GM19238 (cell line): ENCODE measurements at regions not wholly inside any gene's neighbourhood (a gene's known extent, or its start where the extent isn't known, plus 50 kb on each side); places are given as distances from the start of the nearest gene placed in this dataset.

Source experiments
- DNase-seq: peaks from one replicate; pipeline ENCODE4 v3.0.0; 2011; ENCODE audit warnings: low spot score; ENCODE audit not compliant: insufficient read length

- no peak for DNase-seq
These were observed 86.3 kb upstream of the PRR5 start for GRCh38 chr22:44615602-44616180.

DNA sequence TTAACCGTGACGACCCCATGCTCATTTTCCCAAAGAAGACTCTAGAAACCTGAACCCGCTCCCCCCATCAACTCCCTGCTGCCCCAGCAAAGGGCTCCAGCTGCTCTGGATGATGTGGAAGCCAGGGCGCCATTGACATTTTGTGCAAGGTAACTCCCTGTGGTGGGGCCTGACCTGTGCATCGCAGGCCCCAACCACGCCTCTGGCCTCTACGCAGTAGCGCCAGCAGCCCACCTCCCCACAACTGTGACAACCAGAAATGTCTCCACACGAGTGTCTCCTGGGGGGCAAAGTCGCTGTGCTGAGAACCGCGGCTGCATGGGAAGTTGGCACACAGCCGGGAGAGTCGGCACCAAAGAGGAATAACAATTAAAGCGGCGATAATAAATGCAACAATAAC lies 86.9 kb upstream of the PRR5 start:
- DNase-seq, result no peak

DNA sequence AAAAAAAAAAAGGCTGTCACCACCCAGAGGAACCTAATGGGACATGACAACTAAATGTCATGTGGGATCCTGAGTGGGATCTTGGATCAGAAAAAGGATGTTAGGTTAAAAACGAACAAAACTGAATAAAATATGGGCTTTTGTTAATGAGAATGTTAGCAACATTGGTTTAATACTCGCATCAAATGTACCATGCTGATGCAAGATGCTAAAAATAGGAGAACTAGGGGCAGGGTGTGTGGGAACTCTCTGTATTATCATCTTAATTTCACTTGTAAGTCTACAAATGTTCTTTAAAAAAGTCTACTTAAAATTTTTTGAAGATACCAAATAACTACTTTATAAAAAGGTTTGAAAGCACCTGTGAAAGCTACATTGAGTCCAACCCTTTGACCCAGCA lies 88.8 kb upstream of the PRR5 start:
- no peak for DNase-seq

GRCh38 chr22:44611880-44612496 lies 90.0 kb upstream of the PRR5 start:
- no peak for DNase-seq

DNA sequence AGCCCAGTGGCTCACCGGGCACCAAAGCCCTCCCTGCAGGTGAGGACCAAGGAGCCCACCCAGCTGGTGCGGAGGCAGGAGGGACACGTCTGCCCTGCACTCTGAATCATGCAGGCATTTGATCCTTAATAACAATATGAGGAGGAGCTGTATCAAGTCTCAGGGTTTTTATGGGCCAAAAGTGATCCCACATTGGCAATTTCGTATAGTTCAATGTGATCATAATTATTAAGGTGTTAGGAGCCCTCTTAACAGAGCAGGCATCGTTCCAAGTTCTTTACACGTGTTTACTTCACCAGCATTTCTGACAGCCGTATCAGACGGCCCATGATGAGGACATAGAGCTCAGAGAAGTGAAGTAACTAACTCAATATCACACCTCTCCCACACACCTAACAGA lies 91.9 kb upstream of the PRR5 start:
- DNase-seq, result no peak

DNA sequence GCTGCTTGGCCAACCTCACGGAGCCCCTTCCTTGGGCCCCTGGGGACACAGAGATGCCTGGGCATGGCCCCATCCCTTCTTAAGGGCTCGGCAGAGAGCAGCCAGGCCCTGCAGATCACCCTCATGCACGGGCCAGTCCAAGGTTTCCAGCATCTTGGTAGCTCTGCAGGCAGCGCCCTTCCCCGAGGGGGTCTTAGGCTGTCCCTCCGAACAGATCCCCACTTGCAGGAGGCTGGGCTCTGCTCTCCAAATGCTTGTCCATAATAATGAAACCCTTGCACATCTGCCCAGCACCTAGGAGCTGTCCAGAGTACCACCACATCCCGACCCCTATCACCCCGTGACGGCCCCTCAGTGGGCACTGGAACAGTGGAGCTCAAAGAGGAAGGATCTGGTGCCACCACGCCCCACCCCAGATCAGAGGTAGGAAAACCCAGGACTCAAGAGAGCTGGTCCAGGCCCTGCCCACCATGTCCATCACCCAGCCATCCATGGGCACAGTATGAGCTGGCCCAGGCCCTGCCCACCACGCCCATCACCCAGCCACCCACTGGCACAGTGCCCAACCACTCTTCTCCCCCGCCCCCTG lies 92.5 kb upstream of the PRR5 start:
- DNase-seq, result no peak

- DNase-seq, result no peak
These were observed 93.2 kb upstream of the PRR5 start for GRCh38 chr22:44608597-44609399.

DNA sequence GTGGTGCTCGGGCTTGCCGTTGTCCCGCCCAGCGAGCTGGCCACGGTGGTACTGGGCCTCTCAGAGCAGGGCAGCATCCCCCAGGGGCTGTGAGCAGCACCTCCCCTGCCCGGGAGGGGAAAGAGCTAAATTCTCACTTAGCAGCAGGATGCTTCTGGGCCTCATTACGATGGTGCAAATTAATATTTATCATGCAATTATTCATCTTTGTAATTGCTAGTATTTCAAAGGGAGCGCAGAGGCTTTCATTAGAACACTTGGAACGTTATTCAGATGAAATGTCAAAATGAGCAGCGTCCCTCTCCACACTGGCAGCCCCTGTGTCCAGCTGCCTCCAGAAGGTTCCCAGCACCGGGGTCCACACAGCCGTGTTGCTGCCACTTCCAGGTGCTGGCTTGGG lies 95.9 kb upstream of the PRR5 start:
- DNase-seq, result no peak

DNA sequence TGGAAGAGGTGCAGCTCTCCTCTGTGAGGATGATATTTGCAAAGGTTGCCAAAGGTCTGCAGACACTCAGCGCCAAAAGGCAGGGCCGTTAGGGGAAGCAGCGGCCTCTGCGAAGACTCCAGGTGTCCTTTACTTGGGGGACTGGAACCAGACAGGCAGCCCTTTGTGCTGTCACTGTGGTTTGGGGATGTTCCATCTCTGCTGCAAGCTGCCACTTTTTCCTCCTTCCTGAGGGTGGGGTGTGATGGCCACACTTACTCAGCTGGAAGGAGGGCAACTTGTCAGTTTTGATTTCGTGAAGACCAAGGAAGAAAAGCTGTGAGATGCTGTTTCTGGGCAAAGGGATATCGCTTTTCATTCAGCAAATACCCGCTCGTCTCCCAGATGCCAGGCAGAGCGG lies 96.5 kb upstream of the PRR5 start:
- DNase-seq, result no peak

DNA sequence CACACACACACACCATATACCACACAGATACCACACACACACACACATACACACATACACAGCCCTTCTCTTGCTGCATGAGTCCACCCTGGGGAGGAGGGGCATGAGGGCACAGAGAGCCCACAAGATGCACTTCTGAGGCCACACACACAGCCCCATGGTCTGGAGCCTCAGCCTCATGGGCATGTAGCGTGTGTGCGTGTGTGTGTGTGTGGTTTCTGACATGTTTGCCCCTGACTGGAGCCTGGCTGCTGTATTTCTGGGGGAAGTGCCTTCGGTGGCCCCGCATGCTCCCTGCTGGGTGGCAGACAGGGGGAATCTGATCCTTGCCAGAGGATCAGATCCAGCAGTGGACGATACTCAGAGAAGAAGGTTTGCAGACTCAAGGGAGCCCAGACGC lies 97.0 kb upstream of the PRR5 start:
- DNase-seq, result no peak

DNA sequence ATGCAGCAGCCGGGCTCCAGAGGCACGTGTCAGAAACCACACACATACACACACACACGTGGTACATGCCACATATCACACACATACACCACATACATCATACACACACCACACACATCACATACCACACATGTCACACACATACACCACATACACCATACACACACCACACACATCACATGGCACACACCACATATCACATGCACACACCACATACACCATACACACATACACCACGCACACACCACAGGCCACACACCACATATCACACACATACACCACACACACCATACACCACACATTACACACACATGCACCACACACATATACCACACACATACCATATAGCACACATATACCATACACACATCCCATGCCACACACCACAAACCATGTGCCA lies 97.5 kb upstream of the PRR5 start:
- no peak for DNase-seq

DNA sequence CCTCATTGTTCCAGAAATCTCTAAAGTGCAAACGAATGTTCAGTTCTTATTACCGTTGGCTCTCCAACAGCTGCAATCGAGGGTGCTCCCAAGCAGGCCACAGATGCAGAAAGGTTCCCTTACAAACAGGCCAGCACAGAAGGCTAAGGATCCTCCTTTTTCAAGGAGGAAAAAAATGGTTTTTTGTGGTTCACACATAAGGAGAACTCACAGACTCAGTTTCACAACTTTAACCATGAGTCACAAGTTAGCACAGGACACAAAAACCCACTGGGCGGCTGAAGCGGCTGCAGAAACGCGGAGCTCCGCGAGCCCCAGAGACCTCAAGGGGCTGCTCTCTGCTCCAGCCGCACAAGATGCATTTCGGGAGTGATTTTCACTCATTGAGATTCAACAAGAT lies 98.2 kb upstream of the PRR5 start:
- no peak for DNase-seq

DNA sequence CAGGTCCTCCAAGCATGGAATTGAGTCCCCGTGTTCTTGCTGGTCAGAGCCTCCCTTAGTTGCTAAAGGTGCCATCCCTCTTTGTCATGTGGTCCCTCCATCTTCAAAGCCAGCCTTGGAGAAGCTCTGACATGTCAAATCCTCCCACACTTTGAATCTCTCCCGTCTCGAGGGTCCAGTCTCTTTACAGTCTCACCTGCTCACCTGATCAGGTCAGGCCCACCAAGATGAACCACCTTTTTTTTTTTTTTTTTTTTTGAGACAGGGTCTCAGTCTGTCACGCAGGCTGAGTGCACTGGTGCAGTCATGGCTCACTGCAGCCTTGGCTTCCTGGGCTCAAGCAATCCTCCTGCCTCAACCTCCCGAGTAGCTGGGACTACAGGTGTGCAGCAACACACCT lies 100.3 kb upstream of the PRR5 start:
- no peak for DNase-seq

DNA sequence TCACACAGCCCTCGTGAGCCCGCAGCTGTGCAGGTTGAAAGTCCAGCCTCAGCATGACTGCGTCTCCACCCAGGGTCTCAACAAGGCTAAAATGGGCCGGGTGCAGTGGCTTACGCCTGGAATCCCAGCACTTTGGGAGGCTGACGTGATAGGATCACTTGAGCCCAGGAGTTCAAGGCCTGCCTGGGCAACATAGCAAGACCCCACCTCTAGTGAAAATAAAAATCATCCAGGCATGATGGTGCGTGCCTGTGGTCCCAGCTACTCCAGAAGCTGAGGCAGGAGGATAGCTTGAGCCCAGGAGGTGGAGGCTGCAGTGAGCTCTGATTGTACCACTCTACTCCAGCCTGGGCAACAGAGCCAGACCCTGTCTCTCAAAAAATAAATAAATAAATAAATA lies 100.8 kb upstream of the PRR5 start:
- no peak for DNase-seq

DNA sequence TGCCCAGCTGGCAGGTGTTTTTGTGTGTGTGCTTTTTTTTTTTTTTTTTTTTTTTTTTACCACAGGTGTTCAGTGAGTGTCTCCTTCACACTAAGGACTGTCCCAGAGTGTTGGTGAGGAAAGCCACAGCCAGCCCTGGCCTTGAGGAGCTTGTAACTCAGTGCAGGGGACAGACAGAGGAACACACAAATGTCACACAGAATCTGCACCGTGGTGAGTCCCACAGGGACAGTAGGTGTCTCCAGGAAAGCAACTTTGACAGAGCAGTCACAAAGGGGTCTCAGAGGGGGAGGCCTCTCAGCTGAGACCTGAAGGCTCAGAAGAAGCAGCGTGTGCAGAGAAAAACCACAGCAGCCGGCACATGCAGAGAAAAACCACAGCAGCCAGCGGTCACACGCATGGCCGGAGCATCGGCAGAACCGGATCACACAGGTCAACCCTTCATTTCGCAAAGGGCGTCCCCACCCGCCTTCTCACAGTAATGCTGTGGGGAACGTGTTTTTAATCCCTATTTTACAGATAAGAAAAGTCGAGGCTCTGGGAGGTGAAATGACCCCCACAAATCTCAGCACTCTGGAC lies 101.7 kb upstream of the PRR5 start:
- DNase-seq, result no peak

GRCh38 chr22:44599500-44600140 lies 101.6 kb upstream of the RTL6 start:
- no peak for DNase-seq

DNA sequence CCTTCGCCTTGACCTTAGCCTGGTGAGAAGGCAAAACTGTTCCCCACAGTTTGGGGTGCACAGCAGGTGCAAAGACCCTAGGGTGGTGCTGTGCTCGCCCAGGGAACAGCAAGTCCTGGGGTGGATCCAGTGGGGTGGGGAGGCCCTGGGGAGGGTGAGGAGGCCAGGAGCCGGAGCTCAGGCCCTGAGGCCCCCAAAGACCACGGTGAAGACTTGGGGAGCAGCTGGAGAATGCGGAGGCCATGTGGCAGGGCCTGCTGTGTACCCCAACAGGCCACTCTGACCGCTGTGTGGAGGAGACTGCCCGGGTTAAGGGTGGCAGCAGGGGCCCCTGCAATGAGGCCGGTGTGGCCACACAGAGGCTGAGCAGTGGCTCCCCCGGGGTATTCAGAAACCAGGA lies 101.1 kb upstream of the RTL6 start:
- DNase-seq, result no peak

DNA sequence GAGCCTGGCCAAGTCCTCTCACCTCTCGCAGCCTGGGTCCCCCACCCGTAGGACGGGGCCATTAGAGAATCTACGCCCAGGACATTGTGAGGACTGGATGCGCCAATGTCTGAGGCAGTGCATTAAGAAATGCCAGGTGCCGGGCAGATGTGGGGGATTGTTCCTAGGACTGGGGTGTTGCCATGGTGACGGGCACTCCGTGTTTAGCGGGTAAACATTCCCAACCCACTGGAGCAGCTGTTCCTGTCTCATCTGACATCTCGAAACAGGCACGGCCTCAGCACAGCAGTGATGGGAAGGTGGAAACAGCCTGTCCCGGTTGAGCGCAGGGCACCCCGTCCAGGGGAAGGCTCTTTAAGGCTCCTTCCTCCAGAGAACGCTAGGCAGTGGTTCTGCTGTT lies 99.6 kb upstream of the RTL6 start:
- no peak for DNase-seq

GRCh38 chr22:44596396-44597125 lies 98.5 kb upstream of the RTL6 start:
- no peak for DNase-seq

DNA sequence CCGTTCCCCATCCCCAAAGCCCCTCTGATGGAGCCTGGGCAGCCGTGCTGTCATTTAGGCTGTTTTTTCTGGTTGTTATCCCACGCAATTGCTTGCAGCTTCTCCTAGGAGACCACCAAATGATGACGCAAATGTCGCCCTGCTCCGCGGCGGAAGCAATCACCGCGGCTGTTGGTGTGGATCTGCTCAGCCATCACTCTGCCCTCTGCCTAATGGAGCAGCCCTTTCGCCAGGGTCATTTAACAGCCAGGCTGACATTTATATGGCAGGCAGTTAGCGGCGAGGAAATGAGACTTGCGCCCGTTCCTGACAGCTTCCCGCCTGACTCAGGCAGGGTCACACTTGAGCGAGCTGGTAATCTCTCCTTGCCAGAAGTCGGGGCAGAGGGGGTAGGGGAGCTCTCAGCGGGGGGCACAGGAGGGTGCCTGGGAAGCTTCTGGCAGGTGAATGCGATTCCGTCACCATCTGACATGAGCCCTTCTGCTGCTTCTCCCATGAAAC lies 97.9 kb upstream of the RTL6 start:
- no peak for DNase-seq

- DNase-seq, result no peak
These were observed 96.9 kb upstream of the RTL6 start for GRCh38 chr22:44594951-44595350.
